Neutrophil (primary cell): ENCODE measurements at regions not wholly inside any gene's neighbourhood (a gene's known extent, or its start where the extent isn't known, plus 50 kb on each side); places are given as distances from the start of the nearest gene placed in this dataset.
"Not testable (repeated sequence)": the region's sequence is repeated elsewhere in the genome, so short reads cannot be mapped to it uniquely, and the experiment has no call there.

Experiments used
- H3K27ac ChIP-seq: fragments of 200-600 bp; sonication (generic); 2 replicates; pipeline ENCODE4 v1.5.1; 2016; ENCODE audit warnings: mild to moderate bottlenecking, moderate library complexity
- H3K27me3 ChIP-seq: fragments of 200-600 bp; sonication (generic); 2 replicates; pipeline ENCODE4 v1.6.0; 2016; ENCODE audit warnings: mild to moderate bottlenecking
- H3K36me3 ChIP-seq: fragments of 200-600 bp; sonication (generic); 2 replicates; pipeline ENCODE4 v1.5.1; 2017
- H3K4me1 ChIP-seq, 2 experiments: fragments of 200-600 bp in 1 of 2; sonication (generic) in 1 of 2; 1 replicate in 1 of 2; 2 replicates in 1 of 2; pipeline versions ENCODE4 v1.5.1 to v1.6.1; 2013 to 2016; ENCODE audit warnings: low read depth in 1 of 2, low read length in 1 of 2, mild to moderate bottlenecking in 1 of 2, moderate library complexity in 1 of 2; ENCODE audit not compliant: control insufficient read depth in 1 of 2, insufficient read depth in 1 of 2
- H3K4me3 ChIP-seq, 2 experiments: fragments of 200-600 bp in 1 of 2; sonication (generic) in 1 of 2; 1 replicate in 1 of 2; 2 replicates in 1 of 2; pipeline ENCODE4 v1.5.1; 2013 to 2016; ENCODE audit warnings: low read depth in 1 of 2, low read length in 1 of 2, mild to moderate bottlenecking in 1 of 2, moderate library complexity in 1 of 2
- H3K9me3 ChIP-seq: fragments of 200-600 bp; sonication (generic); 2 replicates; pipeline ENCODE4 v1.5.1; 2016
- CTCF ChIP-seq: fragments of 200-600 bp; sonication (generic); IDR thresholded peaks from 2 replicates; pipeline ENCODE4 v1.5.1; 2016; ENCODE audit warnings: antibody characterized with exemption

GRCh38 chr5:67983251-67984110, 232.1 kb upstream of the PIK3R1 start:
- no peaks in the 10 kb centered on the region for H3K36me3 ChIP-seq
- H3K27me3 ChIP-seq, result no peaks in the 10 kb centered on the region
- H3K9me3 ChIP-seq, result no peaks in the 10 kb centered on the region
- H3K27ac ChIP-seq, result no peak overlapping the region
- H3K4me1 ChIP-seq, result no peaks in the 10 kb centered on the region
- TF ChIP-seq CTCF, result no peak
- no peak overlapping the region for H3K4me3 ChIP-seq

DNA sequence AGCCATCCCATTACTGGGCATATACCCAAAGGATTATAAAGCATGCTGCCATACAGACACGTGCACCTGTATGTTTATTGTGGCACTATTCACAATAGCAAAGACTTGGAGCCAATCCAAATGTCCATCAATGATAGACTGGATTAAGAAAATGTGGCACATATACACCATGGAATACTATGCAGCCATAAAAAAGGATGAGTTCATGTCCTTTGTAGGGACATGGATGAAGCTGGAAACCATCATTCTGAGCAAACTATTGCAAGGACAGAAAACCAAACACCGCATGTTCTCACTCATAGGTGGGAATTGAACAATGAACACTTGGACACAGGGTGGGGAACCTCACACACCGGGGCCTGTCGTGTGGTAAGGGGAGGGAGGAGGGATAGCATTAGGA, 233.4 kb upstream of the PIK3R1 start:
- H3K9me3 ChIP-seq, H3K4me1 ChIP-seq, H3K36me3 ChIP-seq, H3K27ac ChIP-seq, H3K4me3 ChIP-seq, H3K27me3 ChIP-seq: not testable (repeated sequence)

- Histone ChIP-seq H3K36me3 (no peaks in the 10 kb centered on the region), H3K9me3 (no peaks in the 10 kb centered on the region), H3K27ac (no peak overlapping the region), H3K27me3 (no peaks in the 10 kb centered on the region), H3K4me3 (no peak overlapping the region), H3K4me1 (no peaks in the 10 kb centered on the region)
- TF ChIP-seq CTCF, result no peak
These were observed 237.4 kb upstream of the PIK3R1 start for GRCh38 chr5:67978171-67978570.

DNA sequence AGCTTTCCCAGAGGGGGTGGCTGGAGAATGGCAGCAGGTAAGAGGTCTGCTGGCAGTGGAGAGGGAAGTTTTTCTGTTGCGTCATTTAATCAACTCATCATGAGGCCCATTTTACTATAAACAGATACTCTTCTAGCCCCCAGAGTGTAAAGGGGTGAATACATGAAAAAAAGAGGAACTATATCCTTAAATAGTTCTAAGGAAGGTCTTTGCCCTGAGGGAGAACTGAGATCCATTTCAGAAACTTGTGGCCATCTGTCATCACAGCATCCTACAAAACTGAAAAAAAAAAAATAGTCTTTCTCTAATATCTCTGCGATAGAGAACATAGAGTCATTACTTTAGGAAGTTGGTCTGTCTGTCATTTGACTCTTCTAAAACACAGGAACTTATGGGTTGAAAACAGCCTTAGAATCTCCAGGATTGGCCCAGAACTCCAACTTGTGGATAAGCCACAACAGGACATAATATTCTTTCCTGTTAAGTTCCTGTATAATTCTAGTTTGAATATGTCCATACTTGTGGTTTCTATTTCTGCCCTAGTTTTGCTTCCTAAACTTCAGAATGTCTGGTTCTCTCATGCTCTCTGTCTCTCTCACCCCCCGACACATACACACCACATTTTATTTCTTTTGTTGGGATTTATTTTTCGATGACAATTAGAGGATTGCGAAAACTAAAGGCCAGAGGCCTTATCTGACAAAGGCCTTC, 238.5 kb upstream of the PIK3R1 start:
- H3K9me3 ChIP-seq, result no peaks in the 10 kb centered on the region
- no peak overlapping the region for H3K4me3 ChIP-seq
- H3K27ac ChIP-seq, result no peak overlapping the region
- no peaks in the 10 kb centered on the region for H3K36me3 ChIP-seq
- H3K27me3 ChIP-seq, result no peaks in the 10 kb centered on the region
- no peak for TF ChIP-seq CTCF
- no peaks in the 10 kb centered on the region for H3K4me1 ChIP-seq

DNA sequence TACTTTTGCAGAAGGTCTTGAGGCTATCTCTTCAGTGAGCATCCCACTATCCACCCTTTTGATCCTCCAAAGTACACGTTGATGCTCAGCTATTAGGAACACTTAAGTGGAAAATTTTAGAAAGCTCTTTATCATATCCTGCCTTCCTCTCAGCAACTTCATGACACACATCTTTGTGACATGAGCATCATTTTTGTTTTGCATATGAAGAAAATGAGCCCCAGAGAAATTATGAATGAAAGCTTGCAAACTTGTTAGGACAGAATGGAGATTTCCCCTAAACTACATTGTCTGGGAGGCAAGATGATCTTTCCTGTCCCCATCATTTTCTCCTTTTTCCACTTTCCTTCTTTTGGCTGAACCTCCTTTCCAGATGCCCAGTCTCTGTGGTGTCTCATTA, 239.4 kb upstream of the PIK3R1 start:
- no peaks in the 10 kb centered on the region for H3K4me1 ChIP-seq
- no peaks in the 10 kb centered on the region for H3K36me3 ChIP-seq
- no peaks in the 10 kb centered on the region for H3K9me3 ChIP-seq
- H3K27me3 ChIP-seq, result no peaks in the 10 kb centered on the region
- TF ChIP-seq CTCF, result no peak
- H3K27ac ChIP-seq, result no peak overlapping the region
- no peak overlapping the region for H3K4me3 ChIP-seq

- H3K27me3 ChIP-seq, result no peaks in the 10 kb centered on the region
- no peaks in the 10 kb centered on the region for H3K36me3 ChIP-seq
- H3K27ac ChIP-seq, result no peak overlapping the region
- TF ChIP-seq CTCF, result no peak
- H3K9me3 ChIP-seq, result no peaks in the 10 kb centered on the region
- H3K4me1 ChIP-seq, result no peaks in the 10 kb centered on the region
- H3K4me3 ChIP-seq, result no peak overlapping the region
These were observed 241.1 kb upstream of the PIK3R1 start for GRCh38 chr5:67974471-67974870.
